Left ventricle myocardium inferior (tissue), 1 donor: ENCODE measurements at regions not wholly inside any gene's neighbourhood (a gene's known extent, or its start where the extent isn't known, plus 50 kb on each side); places are given as distances from the start of the nearest gene placed in this dataset.

ENCODE experiments used
- DNase-seq: peaks from one replicate; pipeline ENCODE4 v3.0.0-alpha.2; 2020
- H3K27ac ChIP-seq: fragments of 200-600 bp; replicated peaks from 2 replicates; pipeline ENCODE4 v1.8.0; 2021
- H3K27me3 ChIP-seq: fragments of 200-600 bp; 2 replicates; pipeline ENCODE4 v1.8.0; 2021; ENCODE audit warnings: low read depth
- H3K36me3 ChIP-seq: fragments of 200-600 bp; 2 replicates; pipeline ENCODE4 v1.8.0; 2021
- H3K4me1 ChIP-seq: fragments of 200-600 bp; 2 replicates; pipeline ENCODE4 v1.8.0; 2021
- H3K4me3 ChIP-seq: fragments of 200-600 bp; 2 replicates; pipeline ENCODE4 v1.8.0; 2021; ENCODE audit warnings: mild to moderate bottlenecking, moderate library complexity
- H3K9me3 ChIP-seq: fragments of 200-600 bp; replicated peaks from 2 replicates; pipeline ENCODE4 v1.8.0; 2021
- CTCF ChIP-seq: fragments of 200-600 bp; IDR thresholded peaks from 2 replicates; pipeline ENCODE4 v1.8.0; 2021; ENCODE audit warnings: antibody characterized with exemption, mild to moderate bottlenecking, borderline replicate concordance
- intact Hi-C: fragments of 100-400 bp; cut with micrococcal nuclease; formaldehyde crosslinking; loops from one replicate; pipeline ENCODE4 v1.11.0; 2022
- donor health status: DM: no; HTN: yes; CAD: no; lungs with severe emphysema.

- no peak for DNase-seq
- peaks cover 19% of the 10 kb centered on the region for H3K9me3 ChIP-seq
- no peak for TF ChIP-seq CTCF
Measured at GRCh38 chr5:179431221-179431824, 86.1 kb upstream of the ADAMTS2 start.

GRCh38 chr5:179430193-179431175 is 85.2 kb upstream of the ADAMTS2 start:
- Histone ChIP-seq H3K27ac (no peak overlapping the region), H3K4me1 (no peaks in the 10 kb centered on the region), H3K27me3 (peaks cover 19% of the 10 kb centered on the region), H3K9me3 (peaks cover 19% of the 10 kb centered on the region), H3K36me3 (no peaks in the 10 kb centered on the region), H3K4me3 (no peak overlapping the region)
- no peak for TF ChIP-seq CTCF
- peak; percentile 3 for DNase-seq
- intact Hi-C loops, result no loop called here

More at GRCh38 chr5:179431221-179431824, 86.1 kb upstream of the ADAMTS2 start:
- H3K4me3 ChIP-seq, result no peak overlapping the region
- no peak overlapping the region for H3K27ac ChIP-seq
- intact Hi-C loops, result no loop called here
- no peaks in the 10 kb centered on the region for H3K4me1 ChIP-seq
- H3K36me3 ChIP-seq, result no peaks in the 10 kb centered on the region
- H3K27me3 ChIP-seq, result peaks cover 27% of the 10 kb centered on the region

GRCh38 chr5:179427676-179428056 is 82.4 kb upstream of the ADAMTS2 start:
- peak; percentile 4 for DNase-seq
- TF ChIP-seq CTCF, result no peak
- Histone ChIP-seq H3K9me3 (peaks cover 10% of the 10 kb centered on the region), H3K36me3 (no peaks in the 10 kb centered on the region), H3K27me3 (peaks cover 30% of the 10 kb centered on the region), H3K4me3 (no peak overlapping the region), H3K27ac (no peak overlapping the region), H3K4me1 (no peaks in the 10 kb centered on the region)
- intact Hi-C loops, result no loop called here

- no peaks in the 10 kb centered on the region for H3K36me3 ChIP-seq
- peaks cover 35% of the 10 kb centered on the region for H3K27me3 ChIP-seq
- intact Hi-C loops, result no loop called here
- no peaks in the 10 kb centered on the region for H3K4me1 ChIP-seq
- TF ChIP-seq CTCF, result no peak
- peaks cover 5% of the 10 kb centered on the region for H3K9me3 ChIP-seq
- DNase-seq, result peak; percentile 2
- H3K27ac ChIP-seq, result no peak overlapping the region
- H3K4me3 ChIP-seq, result no peak overlapping the region
Measured at GRCh38 chr5:179427032-179427675, 81.9 kb upstream of the ADAMTS2 start.

- TF ChIP-seq CTCF, result no peak
- Histone ChIP-seq H3K4me1 (no peaks in the 10 kb centered on the region), H3K27me3 (peaks cover 53% of the 10 kb centered on the region), H3K27ac (no peak overlapping the region), H3K36me3 (no peaks in the 10 kb centered on the region), H3K4me3 (no peak overlapping the region), H3K9me3 (no peaks in the 10 kb centered on the region)
- intact Hi-C loops, result no loop called here
- peak; percentile 6 for DNase-seq
Measured at GRCh38 chr5:179422908-179423481, 77.7 kb upstream of the ADAMTS2 start.
